GM21737 (cell line): ENCODE measurements at regions not wholly inside any gene's neighbourhood (a gene's known extent, or its start where the extent isn't known, plus 50 kb on each side); places are given as distances from the start of the nearest gene placed in this dataset.

Experiments used
- ATAC-seq: cut with Tn5 transposase; IDR thresholded peaks from one replicate; pipeline ENCODE4 v1.9.1; 2021; ENCODE audit warnings: mild to moderate bottlenecking, moderate library complexity; ENCODE audit not compliant: unreplicated experiment

DNA sequence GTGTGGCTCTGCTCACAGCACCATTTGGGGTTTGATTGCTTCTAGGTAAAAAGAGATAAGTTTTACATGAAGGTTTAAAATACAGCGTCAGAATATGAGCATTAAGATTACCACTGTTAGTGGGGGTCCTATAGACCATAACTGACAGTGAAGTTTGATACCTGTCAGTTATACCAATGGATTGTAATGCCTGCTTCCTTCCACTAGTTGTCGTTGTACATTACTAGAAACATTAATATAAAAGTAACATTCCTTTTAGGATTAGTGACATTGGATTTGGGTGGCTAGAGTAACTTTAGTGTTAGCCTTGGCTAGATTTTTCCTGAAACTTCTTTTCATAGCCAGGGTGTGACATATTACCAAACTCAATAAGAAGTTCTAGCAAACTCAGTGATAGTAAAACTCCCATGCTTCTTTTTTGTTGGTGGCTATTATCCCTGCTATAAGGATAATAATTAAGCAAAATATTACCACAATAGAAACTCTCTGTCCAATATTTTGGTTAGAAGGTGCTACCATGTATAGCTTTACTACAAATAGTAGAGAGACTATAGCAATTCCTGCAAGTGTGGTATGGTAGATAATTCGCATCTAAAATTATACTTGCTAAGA is 57.1 kb downstream of the FAM181B start:
- ATAC-seq: no peak

DNA sequence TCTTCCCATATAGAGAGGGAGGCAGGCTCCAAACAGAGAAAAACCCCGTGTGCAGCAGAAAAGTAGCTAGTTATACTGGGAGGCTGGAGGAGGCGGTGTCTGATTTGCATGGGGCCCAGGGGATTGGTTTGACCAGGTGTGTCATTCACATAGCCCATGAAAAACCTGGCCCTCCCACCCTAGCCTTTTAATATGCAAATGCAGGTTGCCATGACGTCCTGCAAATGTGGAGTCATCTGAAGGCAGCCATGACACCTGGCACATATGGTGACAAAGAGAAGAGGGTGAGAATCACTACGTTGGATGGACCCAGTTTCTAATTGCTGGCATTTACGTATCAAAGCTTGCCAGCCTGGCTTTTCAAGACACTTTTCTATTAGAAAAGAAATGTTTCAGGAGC is 57.8 kb downstream of the FAM181B start:
- no peak for ATAC-seq

DNA sequence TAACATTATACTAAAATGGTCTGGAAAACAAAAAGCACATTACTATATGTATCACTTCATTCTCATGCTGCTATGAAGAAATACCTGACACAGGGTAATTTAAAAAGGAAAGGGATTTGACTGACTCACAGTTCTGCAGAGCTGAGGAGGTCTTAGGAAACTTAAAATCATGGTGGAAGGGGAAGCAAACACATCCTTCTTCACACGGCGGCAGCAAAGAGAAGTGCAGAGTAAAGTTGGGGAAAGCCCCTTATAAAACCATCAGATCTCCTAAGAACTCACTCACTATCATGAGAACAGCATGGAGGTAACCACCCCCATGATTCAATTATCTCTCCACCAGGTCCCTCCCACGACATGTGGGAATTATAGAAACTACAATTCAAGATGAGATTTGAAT is 60.0 kb downstream of the FAM181B start:
- no peak for ATAC-seq

DNA sequence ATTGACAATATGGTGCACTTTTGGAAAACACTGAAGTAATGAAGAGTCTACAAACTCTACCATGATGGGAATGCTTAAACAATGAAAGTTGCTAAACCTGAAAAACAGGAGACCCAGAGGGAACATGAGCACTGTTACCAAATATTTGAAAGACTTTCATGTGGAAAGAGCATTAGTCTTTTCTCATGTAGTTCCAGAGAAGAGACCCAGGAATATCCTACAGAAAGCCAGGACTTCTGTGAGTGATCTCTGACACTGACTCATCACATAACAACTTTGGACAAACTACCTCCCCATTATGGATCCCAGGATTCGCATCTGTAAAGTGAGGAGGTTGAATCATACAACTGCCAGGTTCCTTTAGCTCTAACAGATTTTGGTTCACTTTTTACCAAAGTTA is 62.2 kb downstream of the FAM181B start:
- no peak for ATAC-seq

DNA sequence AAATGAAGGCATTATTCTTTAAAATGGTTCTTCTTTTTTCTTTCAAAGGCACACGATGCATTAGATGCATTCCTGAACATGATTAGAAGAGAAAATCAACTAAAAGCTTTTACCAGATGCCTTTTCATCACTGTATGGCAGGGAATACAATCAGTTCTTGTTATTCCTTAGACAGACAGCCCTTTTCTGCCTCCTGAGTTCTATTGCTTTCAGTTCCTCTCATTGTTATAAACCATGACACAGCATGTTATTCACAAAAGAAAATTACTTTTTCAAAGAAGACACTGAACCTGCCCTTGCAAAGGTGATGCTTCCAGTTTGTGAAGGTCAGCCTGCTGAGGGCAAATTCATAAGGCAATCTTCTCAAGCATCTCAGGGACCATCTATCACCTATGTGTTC is 70.1 kb downstream of the FAM181B start:
- ATAC-seq: no peak

DNA sequence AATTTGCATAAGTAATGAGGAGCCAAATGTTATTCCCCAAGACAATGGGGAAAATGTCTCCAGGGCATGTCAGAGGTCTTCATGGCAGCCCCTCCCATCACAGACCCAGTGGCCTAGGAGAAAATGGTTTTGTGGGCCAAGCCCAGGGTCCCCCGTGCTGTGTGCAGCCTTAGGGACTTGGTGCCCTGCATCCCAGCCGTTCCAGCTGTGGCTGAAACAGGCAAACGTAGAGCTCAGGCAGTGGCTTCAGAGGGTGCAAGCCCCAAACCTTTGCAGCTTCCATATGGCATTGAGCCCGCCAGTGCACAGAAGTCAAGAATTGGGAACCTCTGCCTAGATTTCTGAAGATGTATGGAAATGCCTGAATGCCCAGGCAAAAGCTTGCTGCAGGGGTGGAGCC is 79.9 kb downstream of the FAM181B start:
- ATAC-seq: no peak

DNA sequence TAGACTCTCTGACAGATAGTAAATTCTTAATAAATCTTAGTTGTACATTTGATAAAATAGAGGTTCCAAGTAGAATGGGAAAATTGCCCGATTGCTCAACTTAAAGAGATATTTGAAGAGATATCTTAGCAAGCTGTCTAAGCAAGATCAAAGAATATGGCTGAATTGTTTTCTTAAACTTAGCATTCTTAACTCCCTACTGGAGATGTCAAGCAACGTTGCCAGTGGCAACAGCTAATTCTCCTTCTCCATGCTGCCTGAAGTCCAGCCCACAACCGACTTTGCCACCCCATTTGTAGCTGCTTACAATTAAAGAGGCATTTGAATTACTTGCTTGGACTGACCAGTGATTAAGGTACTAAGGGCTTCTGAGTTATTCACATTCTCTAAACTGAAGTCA is 94.4 kb downstream of the FAM181B start:
- no peak for ATAC-seq

DNA sequence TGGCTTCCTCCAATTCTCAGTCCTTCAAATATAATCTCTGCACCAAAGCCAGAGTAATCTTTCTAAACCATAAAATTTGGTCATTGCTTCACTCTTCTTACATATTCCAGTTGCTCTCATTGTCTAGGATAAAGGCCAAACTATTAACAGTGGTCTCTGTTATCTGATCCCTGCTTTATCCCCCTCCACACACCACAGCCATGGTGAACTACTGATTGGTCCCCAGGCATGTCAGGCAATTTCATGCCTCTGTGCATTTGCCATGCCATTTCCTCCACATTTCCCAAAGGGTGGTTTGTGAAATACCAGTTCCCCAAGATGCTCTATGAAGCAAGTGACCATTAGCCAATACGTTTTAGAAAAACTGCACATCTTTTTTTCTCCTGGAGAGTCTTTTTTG is 97.0 kb downstream of the FAM181B start:
- ATAC-seq: no peak

DNA sequence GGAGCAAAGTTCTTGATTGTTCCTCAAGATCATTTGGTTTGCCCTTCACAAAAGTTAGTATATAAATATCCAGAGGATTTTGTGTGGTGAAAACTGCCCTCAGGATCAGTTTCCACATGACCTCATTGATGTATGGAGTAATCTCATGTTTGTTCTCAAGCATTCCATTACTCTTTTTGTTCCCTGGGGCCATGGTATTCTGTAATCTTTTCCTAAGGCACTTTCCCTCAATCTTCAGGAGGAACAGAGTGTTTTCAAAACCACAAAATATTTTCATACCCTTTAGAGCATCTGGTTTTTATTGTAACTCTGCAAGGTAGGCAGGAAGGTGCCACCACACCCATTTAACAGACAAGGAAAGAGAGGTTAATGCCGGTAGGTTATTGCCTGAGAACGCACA is 99.6 kb downstream of the FAM181B start:
- ATAC-seq: no peak

DNA sequence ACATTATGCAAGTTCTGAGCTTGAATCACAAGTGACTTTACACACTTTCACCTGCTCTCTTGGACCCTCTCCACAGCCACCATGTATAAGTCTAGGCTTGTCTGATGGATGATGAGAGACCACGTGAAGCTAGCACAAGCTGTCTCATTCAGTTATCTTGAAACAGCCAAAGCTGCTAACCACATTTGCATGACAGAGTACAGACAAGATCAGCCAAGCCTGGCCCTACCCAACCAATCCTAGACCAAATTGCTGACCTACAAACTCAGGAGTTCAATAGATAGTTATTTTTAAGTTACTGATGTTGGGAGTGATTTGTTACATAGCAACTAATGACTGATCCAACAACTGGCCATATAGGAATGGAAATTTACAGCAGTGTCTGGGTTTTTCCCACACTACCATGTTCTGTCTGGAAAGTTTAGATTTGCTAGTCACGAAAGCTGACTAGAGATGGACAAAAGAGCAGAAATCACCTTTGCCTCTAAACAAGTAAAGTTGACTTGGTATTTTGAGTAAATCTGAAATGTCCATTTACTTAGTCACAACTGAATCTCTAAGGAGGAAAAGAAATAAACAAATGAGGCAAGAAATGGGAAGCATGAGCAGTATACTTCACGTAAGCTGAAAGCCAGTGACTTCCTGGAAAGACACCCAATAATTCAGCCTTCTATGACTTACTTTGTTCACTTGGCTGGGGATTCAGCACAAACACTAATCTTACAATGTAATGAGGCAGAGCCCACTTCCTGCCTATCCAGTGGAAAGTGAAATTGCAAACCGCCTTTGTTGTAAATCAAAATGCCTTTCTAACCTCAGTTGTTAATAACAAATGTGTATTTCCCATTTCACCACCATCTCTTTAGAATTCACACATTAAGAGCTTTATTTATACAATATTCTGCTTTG is 101.7 kb downstream of the FAM181B start:
- ATAC-seq: peak; percentile 69

DNA sequence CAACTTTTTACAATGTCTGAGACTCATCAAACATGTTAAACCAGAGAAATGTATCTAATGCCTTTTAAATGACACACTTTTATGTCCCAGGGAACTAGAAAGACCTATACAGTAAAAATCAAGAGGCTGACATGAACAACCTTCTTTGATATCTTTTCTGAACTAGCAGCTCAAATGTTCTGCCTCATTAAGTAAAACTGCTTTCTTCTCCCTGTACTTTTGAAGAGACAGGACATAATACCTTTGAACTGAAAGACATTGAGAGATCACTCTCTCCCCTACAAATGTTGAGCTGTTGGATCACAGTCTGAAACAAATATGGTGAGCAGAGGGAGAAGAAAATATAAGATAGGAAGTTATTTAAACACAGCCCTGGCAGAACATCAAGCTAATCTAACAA is 123.0 kb downstream of the FAM181B start:
- ATAC-seq: no peak

DNA sequence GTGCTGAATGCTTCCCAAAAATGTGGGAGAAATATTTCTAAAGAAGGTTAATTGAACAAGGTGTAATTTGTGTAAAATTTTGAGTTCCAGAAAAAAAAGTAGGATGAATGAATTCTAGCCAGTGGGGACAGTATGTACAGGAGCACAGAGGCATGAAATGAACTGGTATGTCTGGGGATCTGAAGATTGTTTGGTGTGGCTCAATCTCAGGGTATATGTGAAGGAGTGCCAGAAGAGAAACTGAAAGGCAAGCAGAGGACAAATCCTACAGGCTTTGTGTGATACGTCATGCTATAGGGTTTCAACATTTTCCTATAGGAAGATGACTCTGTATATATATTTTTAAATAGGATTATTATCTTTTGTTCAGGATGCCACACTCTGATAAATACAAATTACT is 126.9 kb downstream of the FAM181B start:
- no peak for ATAC-seq

DNA sequence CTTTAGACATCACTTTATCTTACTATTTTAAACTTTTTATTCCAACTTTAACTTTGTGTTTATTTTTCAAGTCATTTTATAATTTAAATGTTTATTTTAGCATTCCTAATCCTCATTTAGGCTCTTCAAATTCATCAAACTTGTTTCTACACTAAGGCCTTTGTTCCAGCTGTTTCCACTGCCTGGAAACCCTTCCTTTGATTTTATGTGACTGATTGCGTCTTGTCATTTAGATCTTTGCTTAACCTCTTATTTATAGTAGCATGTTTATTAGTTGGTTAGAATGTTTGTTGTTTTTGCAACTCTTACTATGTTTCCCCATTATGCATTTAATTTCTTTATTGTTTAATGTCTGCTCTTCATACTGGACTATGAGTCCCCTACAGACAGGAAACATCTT is 132.0 kb downstream of the FAM181B start:
- no peak for ATAC-seq

DNA sequence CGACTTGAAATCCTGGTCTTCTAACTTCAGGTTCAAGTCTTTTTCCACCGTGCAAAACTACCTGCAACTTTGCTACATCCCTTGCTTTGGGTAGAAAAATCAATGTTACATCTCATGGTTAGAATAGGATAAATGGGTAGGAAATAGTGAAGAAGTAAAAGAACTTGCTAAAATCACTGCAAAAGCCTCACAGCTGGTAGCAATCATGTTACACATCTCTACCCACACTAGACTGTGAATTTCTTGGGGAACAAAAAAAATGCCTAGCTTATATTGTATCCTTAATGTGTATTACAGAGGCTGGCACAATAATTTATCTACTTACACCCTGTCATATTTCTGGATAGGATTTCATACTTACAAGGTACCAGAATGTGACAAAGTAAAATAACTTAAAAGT is 133.8 kb downstream of the FAM181B start:
- no peak for ATAC-seq

DNA sequence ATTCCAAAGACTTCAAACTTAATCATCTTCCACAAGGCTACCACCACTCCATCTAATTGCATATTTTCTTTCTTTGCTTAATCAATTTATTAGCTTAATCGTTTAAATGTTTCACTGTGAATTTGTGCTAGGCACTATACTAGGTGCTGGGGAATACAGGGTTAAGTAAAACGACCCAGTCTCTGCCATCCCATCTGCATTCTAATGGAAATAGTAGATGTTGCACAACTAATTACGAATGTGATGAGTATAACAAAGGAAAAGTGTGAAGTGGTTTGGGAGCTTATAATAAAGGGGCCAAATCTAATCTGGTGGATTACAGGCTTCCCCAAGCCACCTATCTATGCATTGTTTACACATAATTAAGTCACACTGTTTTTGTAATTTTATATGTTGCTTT is 147.1 kb downstream of the FAM181B start:
- no peak for ATAC-seq

DNA sequence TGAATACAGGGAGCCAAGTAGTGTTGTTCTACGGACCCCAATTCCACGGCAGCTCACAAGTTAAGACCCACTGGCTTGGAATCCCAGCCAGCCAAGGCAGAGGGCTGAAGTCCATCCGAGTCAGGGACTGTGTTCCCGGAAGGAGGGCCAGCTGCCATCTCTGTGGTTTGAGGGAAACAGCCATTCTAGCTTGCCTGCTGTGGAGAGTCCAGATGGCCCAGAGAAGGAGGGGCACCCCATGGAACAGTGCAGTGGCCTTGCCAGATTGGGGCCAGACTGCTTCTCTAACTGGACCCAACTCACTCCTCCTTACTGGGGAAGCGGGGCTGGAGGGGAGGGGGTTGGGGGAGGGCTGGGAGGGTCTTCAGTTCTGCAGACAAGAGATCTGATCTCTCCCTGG is 156.4 kb downstream of the FAM181B start:
- no peak for ATAC-seq

DNA sequence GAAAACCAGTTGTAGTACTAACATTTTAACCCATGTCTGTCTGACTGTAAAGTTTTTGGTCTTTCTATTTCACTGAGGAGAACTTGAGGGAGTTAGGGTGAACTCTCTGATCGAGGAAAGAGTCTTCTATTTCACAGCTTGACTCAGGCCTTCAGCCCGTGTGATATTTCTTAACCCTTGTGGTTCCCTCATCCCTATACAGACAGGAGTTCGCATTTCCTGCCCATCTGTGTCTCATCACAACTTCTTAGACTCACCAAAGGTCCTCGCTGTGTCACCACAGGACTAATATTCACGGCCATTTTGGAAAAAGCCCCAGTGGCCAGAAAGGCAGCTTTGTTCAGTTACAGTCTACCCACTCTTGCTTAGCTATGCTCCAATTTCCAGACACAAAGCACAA is 172.8 kb downstream of the FAM181B start:
- no peak for ATAC-seq

DNA sequence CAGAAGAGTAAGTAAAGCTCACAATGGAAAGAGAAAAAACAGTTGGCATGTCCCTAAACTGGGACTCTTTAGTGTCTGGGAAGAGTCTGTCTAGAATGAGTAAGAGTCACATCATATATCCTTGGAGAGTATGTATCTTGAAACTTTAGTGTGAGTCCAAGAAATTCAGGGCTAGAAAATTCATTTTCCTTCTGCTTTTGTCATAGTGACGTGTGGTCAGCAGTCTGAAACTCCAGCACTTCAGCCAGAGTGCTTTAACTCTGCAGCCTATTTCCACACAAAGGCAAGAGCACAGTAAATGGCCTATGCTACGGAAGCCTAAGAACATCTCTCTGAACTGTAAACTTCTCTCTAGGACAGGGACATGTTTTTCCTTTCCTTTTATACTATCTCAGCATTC is 174.1 kb downstream of the FAM181B start:
- ATAC-seq: no peak

DNA sequence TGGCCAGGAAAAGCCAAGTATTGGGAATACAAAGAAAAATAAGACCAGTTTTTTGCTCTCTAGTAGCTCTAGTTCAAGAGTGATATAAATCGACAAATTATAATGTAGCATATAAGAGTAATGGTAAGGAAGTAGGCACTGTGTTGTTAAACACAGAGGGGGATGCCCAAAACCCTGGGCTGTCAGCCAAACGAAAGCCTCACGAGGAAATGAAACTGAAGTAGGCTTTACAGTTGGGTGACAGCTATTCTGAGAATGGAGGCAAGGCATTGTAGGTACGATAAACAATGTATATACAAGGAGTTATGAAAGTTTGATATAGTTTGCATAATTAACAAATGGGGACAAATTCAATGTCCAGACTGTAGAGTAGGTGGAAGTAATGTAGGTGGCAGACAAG is 176.4 kb downstream of the FAM181B start:
- ATAC-seq: peak; percentile 97

DNA sequence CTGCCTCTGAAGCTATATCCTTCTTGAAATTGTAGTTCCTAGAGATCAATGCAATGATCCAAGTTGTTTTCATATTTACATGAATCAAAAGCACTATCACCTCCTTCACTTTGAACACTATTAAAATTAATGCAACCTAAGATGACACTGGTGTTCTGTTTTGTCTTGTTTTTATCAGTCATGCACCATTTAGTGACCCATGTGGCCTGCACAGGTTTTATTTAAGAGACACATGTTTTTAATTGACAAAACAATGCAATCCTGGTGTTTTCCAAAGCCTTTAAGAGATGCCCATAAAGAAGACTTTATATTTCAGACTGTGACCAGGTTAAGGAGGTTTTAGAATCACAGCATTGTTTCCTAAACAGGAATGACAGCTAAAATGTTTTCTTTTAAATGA is 177.5 kb downstream of the FAM181B start:
- no peak for ATAC-seq

DNA sequence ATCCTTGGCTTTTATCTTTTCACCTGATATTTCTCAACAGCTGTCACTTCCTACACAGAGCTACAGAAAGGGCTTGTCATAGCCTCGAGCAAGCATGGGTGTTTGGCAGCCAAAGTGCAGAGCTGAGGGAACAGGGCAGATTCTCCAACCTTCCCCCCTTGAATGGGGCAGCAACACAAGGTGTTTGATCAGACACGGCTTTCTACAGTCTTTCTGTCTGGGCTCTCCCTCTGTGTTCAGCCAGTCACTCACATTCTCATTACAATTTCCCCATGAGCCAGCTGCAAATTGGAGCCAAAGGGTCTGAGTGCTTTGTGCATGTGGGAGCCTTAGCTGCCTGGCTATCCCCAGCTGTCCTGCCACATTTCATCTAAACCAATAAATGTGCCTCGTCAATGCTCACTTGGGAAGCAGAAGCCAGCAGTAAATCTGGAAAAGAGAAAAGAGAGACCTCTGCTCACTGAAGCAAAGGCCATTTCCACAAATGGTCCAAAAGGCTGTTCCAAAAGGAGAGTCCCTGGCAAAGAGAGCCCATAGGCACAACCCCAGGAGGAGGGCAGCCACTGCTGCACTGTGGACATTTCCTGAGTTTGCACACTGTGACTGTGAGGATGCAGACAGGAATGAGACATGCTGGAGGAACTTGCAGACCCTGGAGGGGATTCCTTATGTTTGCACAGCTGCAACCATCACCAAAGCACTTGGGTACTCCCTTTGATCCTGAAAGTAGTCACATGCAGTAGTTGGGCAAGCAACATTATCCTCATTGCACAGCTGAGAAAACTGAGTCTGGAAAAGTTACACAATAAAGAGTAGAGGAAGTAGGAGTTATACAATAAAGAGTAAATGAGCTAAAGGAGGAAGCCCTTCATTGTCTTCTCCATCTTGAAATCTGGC is 186.8 kb downstream of the FAM181B start:
- no peak for ATAC-seq

DNA sequence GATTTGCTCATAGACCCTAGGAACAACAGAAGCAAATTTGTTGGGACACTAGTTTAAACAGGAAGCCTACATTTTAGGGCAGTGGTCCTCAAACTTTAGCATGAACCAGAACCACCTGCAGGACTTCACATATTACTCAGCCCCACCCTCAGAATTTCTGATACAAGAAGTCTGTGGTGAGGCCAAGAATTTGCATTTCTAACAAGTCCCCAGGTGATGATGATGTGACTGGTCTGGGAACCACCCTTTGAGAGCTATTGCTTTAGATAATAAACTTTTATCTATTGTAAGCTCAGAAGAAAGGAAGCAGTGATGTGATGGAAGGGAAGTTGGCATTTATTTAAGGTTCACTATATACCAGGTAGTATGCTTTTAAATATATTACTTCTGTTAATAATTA is 194.0 kb downstream of the FAM181B start:
- no peak for ATAC-seq
